ENCODE measurements at regions not wholly inside any gene's neighbourhood (a gene's known extent, or its start where the extent isn't known, plus 50 kb on each side); places are given as distances from the start of the nearest gene placed in this dataset.

GRCh38 chr12:14244876-14245669 is 120.4 kb upstream of the ATF7IP start:
- Histone ChIP-seq H3K27ac (ENCODE audit: insufficient read depth, low read length, poor library complexity, severe bottlenecking) (no peak overlapping the region), H3K4me3 (ENCODE audit: insufficient read depth, low read depth, low read length, poor library complexity, severe bottlenecking) (no peak overlapping the region), H3K4me1 (ENCODE audit: control insufficient read depth, insufficient read depth, low read length, poor library complexity, severe bottlenecking) (no peaks in the 10 kb centered on the region), H3K9me3 (ENCODE audit: control insufficient read depth, low read length) (no peaks in the 10 kb centered on the region), H3K27me3 (replicated peaks; ENCODE audit: control insufficient read depth, insufficient read depth, low read length, poor library complexity, severe bottlenecking) (no peaks in the 10 kb centered on the region), H3K36me3 (ENCODE audit: control insufficient read depth, insufficient read depth, low read length) (no peaks in the 10 kb centered on the region)
- no peak for DNase-seq

DNA sequence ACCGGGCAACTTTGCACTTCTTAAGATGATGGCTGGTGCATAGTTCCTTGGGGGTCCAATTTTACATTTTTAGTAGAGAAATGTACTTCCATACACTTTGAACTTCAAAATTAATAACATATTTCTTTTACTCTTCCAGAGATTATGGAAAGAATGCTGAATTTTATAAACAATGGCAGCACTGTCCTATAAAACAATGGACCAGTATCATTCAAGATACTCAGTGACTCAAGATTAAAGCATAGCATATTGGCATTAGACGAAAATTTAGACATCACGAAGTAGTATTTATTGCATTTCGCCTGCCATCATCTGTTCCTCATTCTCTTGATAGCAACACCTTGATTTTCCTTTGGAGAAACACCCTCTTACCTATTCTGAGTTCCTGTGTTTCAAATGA is 118.3 kb upstream of the ATF7IP start:
- Histone ChIP-seq H3K4me3 (ENCODE audit: insufficient read depth, low read depth, low read length, poor library complexity, severe bottlenecking) (no peak overlapping the region), H3K9me3 (ENCODE audit: control insufficient read depth, low read length) (no peaks in the 10 kb centered on the region), H3K27ac (ENCODE audit: insufficient read depth, low read length, poor library complexity, severe bottlenecking) (no peak overlapping the region), H3K36me3 (ENCODE audit: control insufficient read depth, insufficient read depth, low read length) (no peaks in the 10 kb centered on the region), H3K4me1 (ENCODE audit: control insufficient read depth, insufficient read depth, low read length, poor library complexity, severe bottlenecking) (no peaks in the 10 kb centered on the region), H3K27me3 (replicated peaks; ENCODE audit: control insufficient read depth, insufficient read depth, low read length, poor library complexity, severe bottlenecking) (no peaks in the 10 kb centered on the region)
- no peak for DNase-seq

GRCh38 chr12:14249368-14249767 is 116.1 kb upstream of the ATF7IP start:
- no peaks in the 10 kb centered on the region for H3K9me3 ChIP-seq (ENCODE audit: control insufficient read depth, low read length)
- no peaks in the 10 kb centered on the region for H3K4me1 ChIP-seq (ENCODE audit: control insufficient read depth, insufficient read depth, low read length, poor library complexity, severe bottlenecking)
- H3K36me3 ChIP-seq (ENCODE audit: control insufficient read depth, insufficient read depth, low read length) = no peaks in the 10 kb centered on the region
- H3K4me3 ChIP-seq (ENCODE audit: insufficient read depth, low read depth, low read length, poor library complexity, severe bottlenecking) = no peak overlapping the region
- no peaks in the 10 kb centered on the region for H3K27me3 ChIP-seq (replicated peaks; ENCODE audit: control insufficient read depth, insufficient read depth, low read length, poor library complexity, severe bottlenecking)
- no peak overlapping the region for H3K27ac ChIP-seq (ENCODE audit: insufficient read depth, low read length, poor library complexity, severe bottlenecking)
- DNase-seq = no peak

GRCh38 chr12:14252697-14253096 is 112.8 kb upstream of the ATF7IP start:
- no peak overlapping the region for H3K4me3 ChIP-seq (ENCODE audit: insufficient read depth, low read depth, low read length, poor library complexity, severe bottlenecking)
- H3K9me3 ChIP-seq (ENCODE audit: control insufficient read depth, low read length) = no peaks in the 10 kb centered on the region
- DNase-seq = no peak
- no peak overlapping the region for H3K27ac ChIP-seq (ENCODE audit: insufficient read depth, low read length, poor library complexity, severe bottlenecking)
- H3K27me3 ChIP-seq (replicated peaks; ENCODE audit: control insufficient read depth, insufficient read depth, low read length, poor library complexity, severe bottlenecking) = no peaks in the 10 kb centered on the region
- no peaks in the 10 kb centered on the region for H3K36me3 ChIP-seq (ENCODE audit: control insufficient read depth, insufficient read depth, low read length)
- peaks cover 19% of the 10 kb centered on the region for H3K4me1 ChIP-seq (ENCODE audit: control insufficient read depth, insufficient read depth, low read length, poor library complexity, severe bottlenecking)

DNA sequence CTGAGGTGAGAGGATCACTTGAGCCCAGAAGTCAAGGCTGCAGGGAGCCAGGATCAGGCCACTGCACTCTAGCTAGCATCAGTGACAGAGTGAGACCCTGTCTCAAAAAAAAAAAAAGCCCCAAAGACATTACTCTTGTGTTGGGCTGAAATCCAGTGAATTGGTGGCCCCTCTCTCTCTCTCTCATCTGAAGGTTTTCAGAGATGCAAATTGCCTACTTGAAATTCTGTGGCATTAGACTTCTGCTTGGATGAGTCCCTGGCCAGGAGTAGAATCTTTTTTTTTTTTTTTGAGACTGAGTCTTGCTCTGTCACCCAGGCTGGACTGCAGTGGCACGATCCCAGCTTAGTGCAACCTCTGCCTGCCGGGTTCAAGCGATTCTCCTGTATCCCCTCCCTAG is 112.0 kb upstream of the ATF7IP start:
- H3K27ac ChIP-seq (ENCODE audit: insufficient read depth, low read length, poor library complexity, severe bottlenecking) = no peak overlapping the region
- H3K4me3 ChIP-seq (ENCODE audit: insufficient read depth, low read depth, low read length, poor library complexity, severe bottlenecking) = no peak overlapping the region
- H3K9me3 ChIP-seq (ENCODE audit: control insufficient read depth, low read length) = no peaks in the 10 kb centered on the region
- peaks cover 26% of the 10 kb centered on the region for H3K4me1 ChIP-seq (ENCODE audit: control insufficient read depth, insufficient read depth, low read length, poor library complexity, severe bottlenecking)
- DNase-seq = no peak
- no peaks in the 10 kb centered on the region for H3K36me3 ChIP-seq (ENCODE audit: control insufficient read depth, insufficient read depth, low read length)
- H3K27me3 ChIP-seq (replicated peaks; ENCODE audit: control insufficient read depth, insufficient read depth, low read length, poor library complexity, severe bottlenecking) = no peaks in the 10 kb centered on the region

DNA sequence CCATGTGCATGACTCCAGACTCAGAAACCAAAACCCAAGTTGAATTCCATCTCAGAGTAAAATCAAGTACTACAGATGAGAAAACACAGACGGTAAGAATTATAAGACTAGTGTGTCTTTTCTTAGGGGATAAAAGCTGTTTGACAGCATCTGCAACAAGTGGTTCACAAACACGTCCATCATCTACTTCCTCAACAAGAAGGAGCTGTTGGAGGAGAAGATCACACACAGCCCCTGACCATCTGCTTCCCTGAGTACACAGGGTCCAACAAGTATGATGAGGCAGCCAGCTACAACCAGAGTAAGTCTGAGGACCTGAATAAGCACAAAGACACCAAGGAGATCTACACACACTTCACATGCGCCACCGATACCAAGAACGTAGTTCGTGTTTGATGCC is 110.7 kb upstream of the ATF7IP start:
- no peak overlapping the region for H3K4me3 ChIP-seq (ENCODE audit: insufficient read depth, low read depth, low read length, poor library complexity, severe bottlenecking)
- peaks cover 26% of the 10 kb centered on the region for H3K4me1 ChIP-seq (ENCODE audit: control insufficient read depth, insufficient read depth, low read length, poor library complexity, severe bottlenecking)
- no peak for DNase-seq
- H3K27me3 ChIP-seq (replicated peaks; ENCODE audit: control insufficient read depth, insufficient read depth, low read length, poor library complexity, severe bottlenecking) = no peaks in the 10 kb centered on the region
- peak overlapping the region; percentile 67 for H3K27ac ChIP-seq (ENCODE audit: insufficient read depth, low read length, poor library complexity, severe bottlenecking)
- H3K36me3 ChIP-seq (ENCODE audit: control insufficient read depth, insufficient read depth, low read length) = no peaks in the 10 kb centered on the region
- no peaks in the 10 kb centered on the region for H3K9me3 ChIP-seq (ENCODE audit: control insufficient read depth, low read length)

GRCh38 chr12:14256121-14256520 is 109.4 kb upstream of the ATF7IP start:
- peak overlapping the region; percentile 9 for H3K4me3 ChIP-seq (ENCODE audit: insufficient read depth, low read depth, low read length, poor library complexity, severe bottlenecking)
- no peaks in the 10 kb centered on the region for H3K36me3 ChIP-seq (ENCODE audit: control insufficient read depth, insufficient read depth, low read length)
- H3K9me3 ChIP-seq (ENCODE audit: control insufficient read depth, low read length) = no peaks in the 10 kb centered on the region
- peaks cover 26% of the 10 kb centered on the region for H3K4me1 ChIP-seq (ENCODE audit: control insufficient read depth, insufficient read depth, low read length, poor library complexity, severe bottlenecking)
- no peaks in the 10 kb centered on the region for H3K27me3 ChIP-seq (replicated peaks; ENCODE audit: control insufficient read depth, insufficient read depth, low read length, poor library complexity, severe bottlenecking)
- peak overlapping the region; percentile 67 for H3K27ac ChIP-seq (ENCODE audit: insufficient read depth, low read length, poor library complexity, severe bottlenecking)
- peak; percentile 27 to 41 (median 36) for DNase-seq

- peaks cover 26% of the 10 kb centered on the region for H3K4me1 ChIP-seq (ENCODE audit: control insufficient read depth, insufficient read depth, low read length, poor library complexity, severe bottlenecking)
- DNase-seq = peak; percentile 33 to 59 (median 46)
- no peaks in the 10 kb centered on the region for H3K9me3 ChIP-seq (ENCODE audit: control insufficient read depth, low read length)
- no peaks in the 10 kb centered on the region for H3K36me3 ChIP-seq (ENCODE audit: control insufficient read depth, insufficient read depth, low read length)
- H3K27me3 ChIP-seq (replicated peaks; ENCODE audit: control insufficient read depth, insufficient read depth, low read length, poor library complexity, severe bottlenecking) = no peaks in the 10 kb centered on the region
- peak overlapping the region; percentile 67 for H3K27ac ChIP-seq (ENCODE audit: insufficient read depth, low read length, poor library complexity, severe bottlenecking)
- H3K4me3 ChIP-seq (ENCODE audit: insufficient read depth, low read depth, low read length, poor library complexity, severe bottlenecking) = peak overlapping the region; percentile 9
Observed at GRCh38 chr12:14256555-14257169, 108.8 kb upstream of the ATF7IP start.

DNA sequence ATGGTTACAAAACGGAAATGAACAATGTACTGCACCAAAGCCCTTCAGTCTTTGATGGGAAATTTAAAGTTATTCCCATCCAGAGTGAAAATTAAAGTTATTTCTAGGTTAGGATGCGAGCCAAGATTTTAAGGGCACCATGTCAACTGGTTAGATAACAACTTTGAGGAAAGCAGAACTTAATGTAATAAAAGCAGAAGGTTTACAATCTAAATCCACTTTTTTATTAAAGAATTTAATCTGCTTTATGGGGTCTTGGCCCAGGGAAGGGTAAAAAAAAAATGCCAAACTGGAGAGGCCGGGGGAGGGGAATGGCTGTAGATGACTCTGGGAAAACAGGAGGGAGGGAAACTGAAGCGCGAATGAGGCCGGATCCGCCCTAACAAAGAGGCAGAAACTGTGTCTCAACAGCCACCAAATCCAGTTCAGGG is 108.2 kb upstream of the ATF7IP start:
- Histone ChIP-seq H3K9me3 (ENCODE audit: control insufficient read depth, low read length) (no peaks in the 10 kb centered on the region), H3K4me1 (ENCODE audit: control insufficient read depth, insufficient read depth, low read length, poor library complexity, severe bottlenecking) (peaks cover 26% of the 10 kb centered on the region), H3K36me3 (ENCODE audit: control insufficient read depth, insufficient read depth, low read length) (no peaks in the 10 kb centered on the region), H3K4me3 (ENCODE audit: insufficient read depth, low read depth, low read length, poor library complexity, severe bottlenecking) (no peak overlapping the region), H3K27me3 (replicated peaks; ENCODE audit: control insufficient read depth, insufficient read depth, low read length, poor library complexity, severe bottlenecking) (no peaks in the 10 kb centered on the region), H3K27ac (ENCODE audit: insufficient read depth, low read length, poor library complexity, severe bottlenecking) (peak overlapping the region; percentile 67)
- no peak for DNase-seq
